ENCODE measurements at regions not wholly inside any gene's neighbourhood (a gene's known extent, or its start where the extent isn't known, plus 50 kb on each side); places are given as distances from the start of the nearest gene placed in this dataset.

DNA sequence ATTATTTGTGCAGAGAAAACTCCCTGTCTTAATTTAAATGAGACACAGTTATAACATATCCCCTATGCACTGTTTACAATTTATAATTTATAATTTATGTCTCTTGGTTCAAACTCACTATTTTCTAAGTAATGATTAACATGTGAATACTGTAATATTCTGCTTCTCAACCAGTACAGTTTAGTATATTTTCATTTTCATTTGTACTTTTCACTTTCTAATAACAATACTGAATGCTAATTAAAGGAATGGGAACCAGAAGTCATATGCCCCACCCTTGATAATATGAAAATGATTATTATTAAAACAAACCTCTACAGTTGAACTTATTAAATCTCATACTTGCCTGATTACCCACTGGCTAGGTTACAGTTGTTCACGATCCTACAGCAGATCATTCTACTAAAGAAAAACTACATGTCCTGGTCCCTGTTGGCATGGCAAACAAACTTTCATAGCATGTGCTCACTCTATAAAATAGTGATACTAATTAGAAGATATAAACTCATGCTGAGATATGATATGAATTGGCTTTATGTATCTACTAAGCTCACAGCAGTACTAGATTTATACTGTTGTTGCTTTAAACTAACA lies 66.4 kb downstream of the POU5F2 start:
- Mint-ChIP-seq H3K36me3 (ENCODE audit: low read depth) (no peaks in the 10 kb centered on the region), H3K4me1 (peaks cover 49% of the 10 kb centered on the region), H3K9me3 (no peaks in the 10 kb centered on the region), H3K4me3 (no peak overlapping the region), H3K27ac (ENCODE audit: unreplicated experiment) (no peak overlapping the region), H3K27me3 (ENCODE audit: low read depth) (no peaks in the 10 kb centered on the region)
- no peak for DNase-seq (ENCODE audit: low read depth, low spot score)
- TF ChIP-seq, protein P1, sequence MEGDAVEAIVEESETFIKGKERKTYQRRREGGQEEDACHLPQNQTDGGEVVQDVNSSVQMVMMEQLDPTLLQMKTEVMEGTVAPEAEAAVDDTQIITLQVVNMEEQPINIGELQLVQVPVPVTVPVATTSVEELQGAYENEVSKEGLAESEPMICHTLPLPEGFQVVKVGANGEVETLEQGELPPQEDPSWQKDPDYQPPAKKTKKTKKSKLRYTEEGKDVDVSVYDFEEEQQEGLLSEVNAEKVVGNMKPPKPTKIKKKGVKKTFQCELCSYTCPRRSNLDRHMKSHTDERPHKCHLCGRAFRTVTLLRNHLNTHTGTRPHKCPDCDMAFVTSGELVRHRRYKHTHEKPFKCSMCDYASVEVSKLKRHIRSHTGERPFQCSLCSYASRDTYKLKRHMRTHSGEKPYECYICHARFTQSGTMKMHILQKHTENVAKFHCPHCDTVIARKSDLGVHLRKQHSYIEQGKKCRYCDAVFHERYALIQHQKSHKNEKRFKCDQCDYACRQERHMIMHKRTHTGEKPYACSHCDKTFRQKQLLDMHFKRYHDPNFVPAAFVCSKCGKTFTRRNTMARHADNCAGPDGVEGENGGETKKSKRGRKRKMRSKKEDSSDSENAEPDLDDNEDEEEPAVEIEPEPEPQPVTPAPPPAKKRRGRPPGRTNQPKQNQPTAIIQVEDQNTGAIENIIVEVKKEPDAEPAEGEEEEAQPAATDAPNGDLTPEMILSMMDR (conservative IDR thresholded peaks at IDR 0.05), result no peak

DNA sequence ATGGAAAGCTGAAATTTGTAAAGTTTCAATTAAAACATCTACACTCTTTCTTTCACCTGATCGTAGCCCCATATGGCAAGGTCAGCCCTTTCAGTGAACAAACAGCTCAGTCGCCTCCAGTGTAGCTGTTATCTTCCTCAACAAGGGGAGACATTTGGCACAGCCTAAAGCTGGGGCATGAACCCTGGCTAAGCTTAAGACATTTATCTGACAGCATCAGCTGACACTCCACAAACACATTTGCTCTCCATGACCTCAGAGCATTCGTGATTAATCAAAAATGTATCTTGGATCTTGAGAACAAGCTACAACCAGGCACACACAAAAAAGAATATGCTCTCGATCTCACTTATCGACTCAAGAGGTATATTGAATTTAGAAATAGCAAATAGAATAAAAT lies 67.3 kb downstream of the POU5F2 start:
- H3K4me1 Mint-ChIP-seq, result peaks cover 49% of the 10 kb centered on the region
- no peaks in the 10 kb centered on the region for H3K9me3 Mint-ChIP-seq
- TF ChIP-seq, protein P1 (conservative IDR thresholded peaks at IDR 0.05), result no peak
- no peak for DNase-seq (ENCODE audit: low read depth, low spot score)
- peak overlapping the region; percentile 29 for H3K27ac Mint-ChIP-seq (ENCODE audit: unreplicated experiment)
- no peaks in the 10 kb centered on the region for H3K27me3 Mint-ChIP-seq (ENCODE audit: low read depth)
- no peak overlapping the region for H3K4me3 Mint-ChIP-seq
- H3K36me3 Mint-ChIP-seq (ENCODE audit: low read depth), result no peaks in the 10 kb centered on the region

DNA sequence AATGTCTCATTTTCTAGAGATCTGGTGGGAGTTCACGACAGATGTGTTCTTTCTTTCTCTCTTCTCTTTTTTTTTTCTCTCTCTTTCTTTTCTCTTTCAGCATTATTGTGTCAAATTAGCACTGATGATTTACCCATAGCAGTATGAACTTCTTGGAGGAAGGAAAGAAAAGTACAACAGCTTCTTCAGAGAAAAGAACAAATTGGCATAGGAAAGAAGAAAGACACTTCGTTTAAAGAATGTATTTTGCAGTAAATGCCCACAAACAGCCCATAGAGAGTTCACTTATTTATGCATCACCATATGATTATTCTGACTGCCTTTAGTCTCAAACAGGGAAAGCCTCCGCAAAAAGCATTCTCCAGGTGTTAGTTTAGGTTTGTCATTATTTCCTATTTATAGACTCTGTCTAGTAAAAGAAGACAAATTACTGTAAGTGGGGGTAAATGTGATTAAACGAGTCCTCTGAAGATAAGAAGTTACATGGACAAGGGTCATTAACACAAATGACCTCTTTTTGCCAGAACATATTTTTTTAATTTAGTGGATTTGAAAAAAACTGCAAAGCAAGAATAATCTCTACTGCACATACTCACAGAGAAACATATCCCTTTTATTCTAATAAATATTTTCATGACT lies 68.0 kb downstream of the POU5F2 start:
- no peak overlapping the region for H3K4me3 Mint-ChIP-seq
- H3K4me1 Mint-ChIP-seq, result peaks cover 49% of the 10 kb centered on the region
- H3K9me3 Mint-ChIP-seq, result no peaks in the 10 kb centered on the region
- H3K36me3 Mint-ChIP-seq (ENCODE audit: low read depth), result no peaks in the 10 kb centered on the region
- H3K27me3 Mint-ChIP-seq (ENCODE audit: low read depth), result no peaks in the 10 kb centered on the region
- TF ChIP-seq, protein P1 (conservative IDR thresholded peaks at IDR 0.05), result no peak
- DNase-seq (ENCODE audit: low read depth, low spot score), result no peak
- no peak overlapping the region for H3K27ac Mint-ChIP-seq (ENCODE audit: unreplicated experiment)

DNA sequence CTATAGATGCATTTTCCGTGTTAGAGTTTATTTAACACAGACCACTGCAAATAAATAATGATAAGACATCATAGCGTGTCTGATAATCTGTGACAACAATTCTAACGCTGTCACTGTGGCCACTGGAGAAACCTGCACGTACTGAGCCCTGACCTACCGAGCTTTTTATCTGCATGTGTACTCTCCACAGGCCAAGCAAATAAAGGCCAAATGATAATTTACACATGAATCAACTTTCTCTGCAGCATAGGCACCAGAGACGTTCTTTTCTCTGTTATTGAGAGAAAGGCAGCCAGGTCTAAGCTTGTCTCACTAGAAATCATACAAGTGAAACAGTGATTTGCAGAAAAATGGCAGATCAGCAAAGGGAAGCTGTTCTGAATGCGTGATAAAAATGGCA lies 75.8 kb downstream of the POU5F2 start:
- no peak overlapping the region for H3K4me3 Mint-ChIP-seq
- peaks cover 11% of the 10 kb centered on the region for H3K4me1 Mint-ChIP-seq
- H3K36me3 Mint-ChIP-seq (ENCODE audit: low read depth), result no peaks in the 10 kb centered on the region
- H3K27ac Mint-ChIP-seq (ENCODE audit: unreplicated experiment), result no peak overlapping the region
- H3K27me3 Mint-ChIP-seq (ENCODE audit: low read depth), result no peaks in the 10 kb centered on the region
- TF ChIP-seq, protein P1 (conservative IDR thresholded peaks at IDR 0.05), result no peak
- no peaks in the 10 kb centered on the region for H3K9me3 Mint-ChIP-seq
- no peak for DNase-seq (ENCODE audit: low read depth, low spot score)

DNA sequence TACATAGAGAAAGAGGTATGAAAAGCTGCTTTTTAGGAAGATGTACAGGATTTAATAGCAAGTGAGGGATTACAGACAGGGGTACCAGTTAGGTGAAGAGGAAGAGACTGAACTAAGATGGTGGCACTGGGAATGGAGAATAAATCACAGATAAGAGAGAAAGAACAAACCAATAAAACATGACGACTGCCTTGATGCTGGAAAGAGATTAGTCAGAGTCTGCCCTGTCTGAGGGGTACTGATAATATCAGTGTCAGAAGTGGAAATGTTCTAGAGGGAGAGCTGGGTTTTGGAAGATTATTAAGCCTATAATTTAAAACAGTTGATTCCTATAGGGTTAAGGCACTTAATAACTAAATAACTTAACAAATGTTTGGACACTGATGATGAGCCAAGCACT lies 77.7 kb downstream of the NR2F1 start:
- no peak for DNase-seq (ENCODE audit: low read depth, low spot score)
- H3K4me3 Mint-ChIP-seq, result no peak overlapping the region
- peaks cover 6% of the 10 kb centered on the region for H3K4me1 Mint-ChIP-seq
- TF ChIP-seq, protein P1 (conservative IDR thresholded peaks at IDR 0.05), result no peak
- no peaks in the 10 kb centered on the region for H3K9me3 Mint-ChIP-seq
- no peak overlapping the region for H3K27ac Mint-ChIP-seq (ENCODE audit: unreplicated experiment)
- no peaks in the 10 kb centered on the region for H3K27me3 Mint-ChIP-seq (ENCODE audit: low read depth)
- no peaks in the 10 kb centered on the region for H3K36me3 Mint-ChIP-seq (ENCODE audit: low read depth)

All from neural crest cell (in vitro differentiated cells).